Fibroblast of skin of left biceps (primary cell): ENCODE measurements at regions not wholly inside any gene's neighbourhood (a gene's known extent, or its start where the extent isn't known, plus 50 kb on each side); places are given as distances from the start of the nearest gene placed in this dataset.

ENCODE experiments used
- DNase-seq, 2 experiments: peaks; one replicate each; pipeline ENCODE4 v3.0.0-alpha.2; 2013; ENCODE audit warnings: low read depth in 2 of 2

- no peak for DNase-seq
Measured at GRCh38 chr10:45197816-45198485, 117.5 kb downstream of the OR13A1 start.

- no peak for DNase-seq
Measured at GRCh38 chr10:45198486-45199204, 116.8 kb downstream of the OR13A1 start.

GRCh38 chr10:45199205-45199740, 116.1 kb downstream of the OR13A1 start:
- DNase-seq = no peak

- no peak for DNase-seq
Measured at GRCh38 chr10:45201271-45201670, 114.1 kb downstream of the OR13A1 start.

- DNase-seq = no peak
Measured at GRCh38 chr10:45202242-45202641, 113.2 kb downstream of the OR13A1 start.

- DNase-seq = no peak
Measured at GRCh38 chr10:45204954-45205775, 110.2 kb downstream of the OR13A1 start.

- no peak for DNase-seq
Measured at GRCh38 chr10:45209888-45210287, 105.5 kb downstream of the OR13A1 start.

GRCh38 chr10:45211576-45211975, 103.8 kb downstream of the OR13A1 start:
- DNase-seq = no peak

GRCh38 chr10:45219416-45219815, 96.0 kb downstream of the OR13A1 start:
- no peak for DNase-seq

- DNase-seq = no peak
Measured at GRCh38 chr10:45220931-45221330, 94.5 kb downstream of the OR13A1 start.

- no peak for DNase-seq
Measured at GRCh38 chr10:45224219-45224841, 91.1 kb downstream of the OR13A1 start.

- DNase-seq = no peak
Measured at GRCh38 chr10:45227042-45227441, 88.4 kb downstream of the OR13A1 start.

GRCh38 chr10:45227456-45227855, 88.0 kb downstream of the OR13A1 start:
- DNase-seq = no peak

- DNase-seq = no peak
Measured at GRCh38 chr10:45229823-45230222, 85.6 kb downstream of the OR13A1 start.

GRCh38 chr10:45235260-45235769, 80.1 kb downstream of the OR13A1 start:
- DNase-seq = peak; percentile 26 to 33

GRCh38 chr10:45235798-45236220, 79.6 kb downstream of the OR13A1 start:
- no peak for DNase-seq

- no peak for DNase-seq
Measured at GRCh38 chr10:45238896-45239295, 76.5 kb downstream of the OR13A1 start.

GRCh38 chr10:45239642-45240041, 75.8 kb downstream of the OR13A1 start:
- DNase-seq = no peak

- DNase-seq = no peak
Measured at GRCh38 chr10:45241865-45242520, 73.4 kb downstream of the OR13A1 start.

GRCh38 chr10:45243261-45243660, 72.1 kb downstream of the OR13A1 start:
- no peak for DNase-seq

GRCh38 chr10:45246522-45246921, 68.9 kb downstream of the OR13A1 start:
- no peak for DNase-seq
